ENCODE measurements at regions not wholly inside any gene's neighbourhood (a gene's known extent, or its start where the extent isn't known, plus 50 kb on each side); places are given as distances from the start of the nearest gene placed in this dataset.

DNA sequence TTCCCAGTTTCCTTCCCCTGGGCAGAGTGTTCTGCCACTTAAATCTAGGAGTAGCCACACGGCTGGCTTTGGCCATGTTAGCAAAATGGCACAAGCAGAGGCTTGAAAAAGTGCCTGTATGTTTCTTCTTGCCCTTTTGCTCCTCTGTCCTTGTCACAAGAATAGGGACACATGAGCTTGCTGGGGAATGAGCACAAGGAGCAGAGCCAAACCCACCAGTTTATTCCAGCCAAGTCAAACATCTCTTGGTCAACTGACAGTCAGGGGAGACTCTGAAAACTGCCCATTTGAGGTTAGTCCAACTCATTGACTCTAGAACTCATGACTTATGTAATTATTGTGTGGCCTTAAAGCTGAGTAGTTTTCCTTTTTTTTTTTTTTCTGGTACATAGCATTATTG is 739.7 kb upstream of the FZD8 start:
- TF ChIP-seq CTCF (IDR thresholded peaks at IDR 0.05; ENCODE audit: extremely low read depth in 1 of 2, insufficient read depth in 1 of 2, low read depth in 1 of 2, low read length in 2 of 2) (no peak), EZH2 (IDR thresholded peaks at IDR 0.05; ENCODE audit: borderline replicate concordance, low read depth, low read length, severe bottlenecking) (no peak), POLR2A (IDR thresholded peaks at IDR 0.05; ENCODE audit: low read depth, low read length) (no peak), JUN (IDR thresholded peaks at IDR 0.05; ENCODE audit: borderline replicate concordance, insufficient read depth, insufficient read length, low read depth) (no peak), FOS (IDR thresholded peaks at IDR 0.05; ENCODE audit: borderline replicate concordance, insufficient read depth, low read length) (no peak), MYC (IDR thresholded peaks at IDR 0.05; ENCODE audit: low read depth, low read length) (no peak), POLR2AphosphoS5 (IDR thresholded peaks at IDR 0.05; ENCODE audit: insufficient read depth, low read depth, low read length) (no peak), GATA2 (IDR thresholded peaks at IDR 0.05; ENCODE audit: insufficient read depth, insufficient read length, low read depth, low read length) (no peak)
- TF ChIP-seq, protein P1, sequence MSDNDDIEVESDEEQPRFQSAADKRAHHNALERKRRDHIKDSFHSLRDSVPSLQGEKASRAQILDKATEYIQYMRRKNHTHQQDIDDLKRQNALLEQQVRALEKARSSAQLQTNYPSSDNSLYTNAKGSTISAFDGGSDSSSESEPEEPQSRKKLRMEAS (IDR thresholded peaks at IDR 0.05; ENCODE audit: insufficient read depth, insufficient read length): no peak

All from endothelial cell of umbilical vein (primary cell).